ENCODE measurements at regions not wholly inside any gene's neighbourhood (a gene's known extent, or its start where the extent isn't known, plus 50 kb on each side); places are given as distances from the start of the nearest gene placed in this dataset.

- no peak for TF ChIP-seq CTCF (conservative IDR thresholded peaks at IDR 0.05; ENCODE audit: low read length)
- no peak overlapping the region for H3K4me3 ChIP-seq (ENCODE audit: low read length)
- no peak for DNase-seq (ENCODE audit: low read depth)
These were observed 601.7 kb downstream of the BRINP1 start for GRCh38 chr9:118767571-118767970.

- TF ChIP-seq CTCF (conservative IDR thresholded peaks at IDR 0.05; ENCODE audit: low read length) = no peak
- H3K4me3 ChIP-seq (ENCODE audit: low read length) = no peak overlapping the region
- DNase-seq (ENCODE audit: low read depth) = no peak
These were observed 586.3 kb downstream of the BRINP1 start for GRCh38 chr9:118782790-118783463.

GRCh38 chr9:118784033-118784432, 585.2 kb downstream of the BRINP1 start:
- TF ChIP-seq CTCF (conservative IDR thresholded peaks at IDR 0.05; ENCODE audit: low read length) = no peak
- no peak for DNase-seq (ENCODE audit: low read depth)
- H3K4me3 ChIP-seq (ENCODE audit: low read length) = no peak overlapping the region

GRCh38 chr9:118785456-118785855, 583.8 kb downstream of the BRINP1 start:
- DNase-seq (ENCODE audit: low read depth) = no peak
- H3K4me3 ChIP-seq (ENCODE audit: low read length) = no peak overlapping the region
- no peak for TF ChIP-seq CTCF (conservative IDR thresholded peaks at IDR 0.05; ENCODE audit: low read length)

- H3K4me3 ChIP-seq (ENCODE audit: low read length) = no peak overlapping the region
- no peak for TF ChIP-seq CTCF (conservative IDR thresholded peaks at IDR 0.05; ENCODE audit: low read length)
- DNase-seq (ENCODE audit: low read depth) = no peak
These were observed 582.4 kb downstream of the BRINP1 start for GRCh38 chr9:118786877-118787276.

- no peak for DNase-seq (ENCODE audit: low read depth)
- TF ChIP-seq CTCF (conservative IDR thresholded peaks at IDR 0.05; ENCODE audit: low read length) = no peak
- no peak overlapping the region for H3K4me3 ChIP-seq (ENCODE audit: low read length)
These were observed 560.0 kb downstream of the BRINP1 start for GRCh38 chr9:118809160-118809625.

- peak; percentile 65 for TF ChIP-seq CTCF (conservative IDR thresholded peaks at IDR 0.05; ENCODE audit: low read length)
- peak; percentile 36 for DNase-seq (ENCODE audit: low read depth)
- no peak overlapping the region for H3K4me3 ChIP-seq (ENCODE audit: low read length)
These were observed 539.9 kb downstream of the BRINP1 start for GRCh38 chr9:118829334-118829733.

Data from AG10803 (cell line).